Mesendoderm (in vitro differentiated cells): ENCODE measurements at regions not wholly inside any gene's neighbourhood (a gene's known extent, or its start where the extent isn't known, plus 50 kb on each side); places are given as distances from the start of the nearest gene placed in this dataset.
A peak's percentile ranks its signal among the peaks of the same experiment; 100 is the strongest.

ENCODE experiments used
- DNase-seq: peaks from one replicate; pipeline ENCODE4 v3.0.0; 2013
- H2AK5ac ChIP-seq: 2 replicates; pipeline ENCODE4 v1.6.1; 2013; ENCODE audit warnings: low read length, inconsistent platforms
- H2BK120ac ChIP-seq: 2 replicates; pipeline ENCODE4 v1.6.1; 2013; ENCODE audit warnings: low read depth, mild to moderate bottlenecking, low read length, moderate library complexity, mixed read lengths
- H2BK15ac ChIP-seq: replicated peaks from 2 replicates; pipeline ENCODE4 v1.6.1; 2013; ENCODE audit warnings: low read depth, mild to moderate bottlenecking, moderate library complexity
- H2BK5ac ChIP-seq: 2 replicates; pipeline ENCODE4 v1.6.1; 2013; ENCODE audit warnings: low read length, inconsistent platforms
- H3K18ac ChIP-seq: 2 replicates; pipeline ENCODE4 v1.6.1; 2013; ENCODE audit warnings: mild to moderate bottlenecking, low read length, mixed read lengths
- H3K23ac ChIP-seq: one replicate; pipeline ENCODE4 v1.6.1; 2013; ENCODE audit warnings: low read length
- H3K27ac ChIP-seq: 2 replicates; pipeline ENCODE4 v1.5.1; 2013; ENCODE audit warnings: low read depth, mild to moderate bottlenecking, inconsistent platforms, low read length, moderate library complexity
- H3K27me3 ChIP-seq: 2 replicates; pipeline ENCODE4 v1.6.1; 2013; ENCODE audit warnings: low read length, control low read depth, mild to moderate bottlenecking, inconsistent platforms; ENCODE audit not compliant: insufficient read depth, poor library complexity
- H3K36me3 ChIP-seq: 2 replicates; pipeline ENCODE4 v1.6.1; 2013; ENCODE audit warnings: low read length, inconsistent platforms; ENCODE audit not compliant: control insufficient read depth, insufficient read depth
- H3K4ac ChIP-seq: one replicate; pipeline ENCODE4 v1.6.1; 2013; ENCODE audit warnings: low read depth, mild to moderate bottlenecking, low read length, moderate library complexity
- H3K4me1 ChIP-seq: 2 replicates; pipeline ENCODE4 v1.6.1; 2013; ENCODE audit warnings: low read depth, low read length, inconsistent platforms; ENCODE audit not compliant: control insufficient read depth
- H3K4me2 ChIP-seq: 2 replicates; pipeline ENCODE4 v1.6.1; 2013; ENCODE audit warnings: low read length
- H3K4me3 ChIP-seq: 2 replicates; pipeline ENCODE4 v1.5.1; 2013; ENCODE audit warnings: mild to moderate bottlenecking, low read length
- H3K56ac ChIP-seq: one replicate; pipeline ENCODE4 v1.6.1; 2013; ENCODE audit warnings: low read length
- H3K79me1 ChIP-seq: 2 replicates; pipeline ENCODE4 v1.6.1; 2013; ENCODE audit warnings: low read length, inconsistent platforms
- H3K79me2 ChIP-seq: 2 replicates; pipeline ENCODE4 v1.6.1; 2013; ENCODE audit warnings: mild to moderate bottlenecking, low read length; ENCODE audit not compliant: control insufficient read depth, insufficient read depth
- H3K9ac ChIP-seq: 2 replicates; pipeline ENCODE4 v1.6.1; 2013; ENCODE audit warnings: low read length, inconsistent platforms
- H4K5ac ChIP-seq: one replicate; pipeline ENCODE4 v1.6.1; 2013; ENCODE audit warnings: low read length
- H4K8ac ChIP-seq: one replicate; pipeline ENCODE4 v1.6.1; 2013; ENCODE audit warnings: low read depth, mild to moderate bottlenecking, control low read depth, low read length, moderate library complexity
- WGBS: extraction: QIAGEN DNeasy Blood & Tissue Kit; methylation state at CpG from one replicate; pipeline ENCODE4 v1.1.7; 2013; ENCODE audit warnings: low lambda C conversion rate, missing lambda C conversion rate; ENCODE audit not compliant: insufficient coverage; ENCODE audit errors: extremely low coverage; 5-methylcytosine and 5-hydroxymethylcytosine counted together

DNA sequence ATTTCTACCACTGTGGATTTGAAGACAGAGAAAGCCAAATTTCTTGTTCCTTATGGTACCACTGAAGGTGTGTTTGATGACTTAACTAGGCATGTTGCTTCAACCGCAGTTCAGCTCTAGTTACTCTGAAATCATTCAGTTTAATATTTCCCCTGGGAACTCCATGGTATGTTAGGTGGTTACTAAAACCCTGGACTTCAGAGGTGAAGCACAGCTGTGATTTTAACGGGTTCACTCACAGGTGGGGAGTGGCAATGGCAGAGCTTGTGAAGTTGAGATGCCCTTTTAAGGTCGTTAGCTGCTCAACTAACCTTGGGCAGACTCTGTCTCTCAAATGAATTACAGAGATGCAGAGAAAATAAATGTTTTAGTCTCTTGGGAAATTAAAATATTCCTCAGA is 163.6 kb upstream of the PHYHIPL start:
- H3K4me1 ChIP-seq = no peaks in the 10 kb centered on the region
- WGBS = no CpG with 5 or more reads among the region's 3 CpGs
- no peak overlapping the region for H3K18ac ChIP-seq
- H3K27me3 ChIP-seq = no peaks in the 10 kb centered on the region
- H4K8ac ChIP-seq = no peak overlapping the region
- H3K4me2 ChIP-seq = no peak overlapping the region
- H3K36me3 ChIP-seq = no peaks in the 10 kb centered on the region
- no peak overlapping the region for H3K9ac ChIP-seq
- no peak overlapping the region for H3K4ac ChIP-seq
- H3K79me1 ChIP-seq = no peaks in the 10 kb centered on the region
- H3K23ac ChIP-seq = no peak overlapping the region
- no peak overlapping the region for H2BK120ac ChIP-seq
- H2BK5ac ChIP-seq = no peak overlapping the region
- no peaks in the 10 kb centered on the region for H3K79me2 ChIP-seq
- no peak overlapping the region for H2AK5ac ChIP-seq
- no peak overlapping the region for H4K5ac ChIP-seq
- H3K4me3 ChIP-seq = no peak overlapping the region
- no peak for DNase-seq
- no peak overlapping the region for H3K27ac ChIP-seq
- H3K56ac ChIP-seq = no peak overlapping the region
- H2BK15ac ChIP-seq = no peak overlapping the region

GRCh38 chr10:59016043-59016442 is 160.4 kb upstream of the PHYHIPL start:
- H3K4me3 ChIP-seq = no peak overlapping the region
- no peaks in the 10 kb centered on the region for H3K27me3 ChIP-seq
- no peak overlapping the region for H2BK15ac ChIP-seq
- no peaks in the 10 kb centered on the region for H3K36me3 ChIP-seq
- H3K9ac ChIP-seq = no peak overlapping the region
- WGBS = no CpG with 5 or more reads among the region's 4 CpGs
- no peaks in the 10 kb centered on the region for H3K79me1 ChIP-seq
- no peak overlapping the region for H3K4ac ChIP-seq
- H3K4me1 ChIP-seq = no peaks in the 10 kb centered on the region
- DNase-seq = peak; percentile 24
- H3K79me2 ChIP-seq = no peaks in the 10 kb centered on the region
- no peak overlapping the region for H2BK5ac ChIP-seq
- no peak overlapping the region for H3K23ac ChIP-seq
- H4K8ac ChIP-seq = no peak overlapping the region
- no peak overlapping the region for H3K18ac ChIP-seq
- no peak overlapping the region for H2AK5ac ChIP-seq
- no peak overlapping the region for H3K56ac ChIP-seq
- H3K27ac ChIP-seq = no peak overlapping the region
- H4K5ac ChIP-seq = no peak overlapping the region
- H2BK120ac ChIP-seq = no peak overlapping the region
- H3K4me2 ChIP-seq = no peak overlapping the region

- Histone ChIP-seq H3K4me2 (no peak overlapping the region), H3K79me1 (no peaks in the 10 kb centered on the region)
Observed at GRCh38 chr10:59018977-59019376, 157.5 kb upstream of the PHYHIPL start.

GRCh38 chr10:59019603-59020002 is 156.8 kb upstream of the PHYHIPL start:
- no peak overlapping the region for H2AK5ac ChIP-seq
- WGBS = no CpG with 5 or more reads among the region's 3 CpGs
- H3K4me2 ChIP-seq = no peak overlapping the region
- H3K79me2 ChIP-seq = no peaks in the 10 kb centered on the region
- no peak for DNase-seq
- H3K79me1 ChIP-seq = no peaks in the 10 kb centered on the region
- no peak overlapping the region for H3K56ac ChIP-seq
- H3K27me3 ChIP-seq = no peaks in the 10 kb centered on the region
- H3K36me3 ChIP-seq = no peaks in the 10 kb centered on the region
- H3K18ac ChIP-seq = no peak overlapping the region
- no peak overlapping the region for H4K5ac ChIP-seq
- H3K4ac ChIP-seq = no peak overlapping the region
- no peak overlapping the region for H2BK15ac ChIP-seq
- H3K4me1 ChIP-seq = no peaks in the 10 kb centered on the region
- no peak overlapping the region for H3K9ac ChIP-seq
- no peak overlapping the region for H2BK5ac ChIP-seq
- H3K27ac ChIP-seq = no peak overlapping the region
- no peak overlapping the region for H3K23ac ChIP-seq
- H2BK120ac ChIP-seq = no peak overlapping the region
- H3K4me3 ChIP-seq = no peak overlapping the region
- no peak overlapping the region for H4K8ac ChIP-seq

More at GRCh38 chr10:59018977-59019376, 157.5 kb upstream of the PHYHIPL start:
- no peak overlapping the region for H3K56ac ChIP-seq
- no peak overlapping the region for H3K18ac ChIP-seq
- H3K4me1 ChIP-seq = no peaks in the 10 kb centered on the region
- no CpG with 5 or more reads among the region's 5 CpGs for WGBS
- H4K5ac ChIP-seq = no peak overlapping the region
- H3K23ac ChIP-seq = no peak overlapping the region
- H3K36me3 ChIP-seq = no peaks in the 10 kb centered on the region
- H3K79me2 ChIP-seq = no peaks in the 10 kb centered on the region
- no peak overlapping the region for H3K4me3 ChIP-seq
- no peak overlapping the region for H2BK120ac ChIP-seq
- no peak overlapping the region for H2AK5ac ChIP-seq
- H3K4ac ChIP-seq = no peak overlapping the region
- DNase-seq = peak; percentile 18
- H2BK5ac ChIP-seq = no peak overlapping the region
- H2BK15ac ChIP-seq = no peak overlapping the region
- no peak overlapping the region for H3K9ac ChIP-seq
- H4K8ac ChIP-seq = no peak overlapping the region
- no peak overlapping the region for H3K27ac ChIP-seq
- H3K27me3 ChIP-seq = no peaks in the 10 kb centered on the region

GRCh38 chr10:59020502-59020901 is 155.9 kb upstream of the PHYHIPL start:
- Histone ChIP-seq H2AK5ac (no peak overlapping the region), H3K4me3 (no peak overlapping the region), H3K23ac (no peak overlapping the region), H3K4ac (no peak overlapping the region), H3K9ac (no peak overlapping the region), H4K5ac (no peak overlapping the region), H3K4me2 (no peak overlapping the region), H3K36me3 (no peaks in the 10 kb centered on the region), H3K79me2 (no peaks in the 10 kb centered on the region), H3K27me3 (no peaks in the 10 kb centered on the region), H3K79me1 (no peaks in the 10 kb centered on the region), H3K4me1 (no peaks in the 10 kb centered on the region), H3K18ac (no peak overlapping the region), H2BK5ac (no peak overlapping the region), H2BK15ac (no peak overlapping the region), H4K8ac (no peak overlapping the region), H2BK120ac (no peak overlapping the region), H3K56ac (no peak overlapping the region), H3K27ac (no peak overlapping the region)
- DNase-seq = no peak
- WGBS = no CpG with 5 or more reads among the region's 4 CpGs

DNA sequence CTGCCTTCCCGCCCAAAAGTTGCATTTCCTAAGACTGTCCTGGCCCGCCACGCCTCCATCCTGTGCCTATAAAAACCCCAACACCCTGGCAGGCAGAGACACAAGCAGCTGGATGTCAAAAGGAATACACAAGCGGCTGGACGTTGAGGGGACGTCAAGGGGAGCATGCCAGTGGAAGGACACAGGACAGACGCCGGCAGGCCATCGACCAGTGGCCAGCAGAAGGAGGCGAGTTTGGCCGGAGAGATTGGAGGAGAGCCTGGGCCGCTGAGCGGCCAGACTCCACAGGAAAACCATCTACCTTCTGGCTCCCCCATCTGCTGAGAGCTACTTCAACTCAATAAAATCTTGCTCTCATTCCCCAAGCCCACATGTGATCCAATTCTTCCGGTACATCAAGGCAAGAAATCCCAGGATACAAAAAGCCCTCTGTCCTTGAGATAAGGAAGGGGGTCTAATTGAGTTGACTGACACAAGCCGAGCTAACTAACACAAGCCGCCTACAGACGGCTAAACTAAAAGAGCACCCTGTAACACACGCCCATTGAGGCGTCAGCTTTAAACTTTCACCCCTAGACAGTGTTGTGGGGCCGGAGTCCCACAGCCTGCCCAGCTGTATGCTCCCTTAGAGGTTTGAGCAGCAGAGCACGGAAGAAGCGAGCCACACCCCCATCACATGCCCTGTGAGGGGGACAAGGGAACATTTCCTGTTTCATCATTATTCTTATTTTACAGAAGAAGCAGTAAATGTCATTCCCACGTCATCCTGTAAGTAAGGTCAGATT is 150.3 kb upstream of the PHYHIPL start:
- no peak overlapping the region for H3K4me3 ChIP-seq
- no peaks in the 10 kb centered on the region for H3K36me3 ChIP-seq
- H3K79me1 ChIP-seq = no peaks in the 10 kb centered on the region
- no peak overlapping the region for H2BK5ac ChIP-seq
- no peak for DNase-seq
- WGBS = no CpG with 5 or more reads among the region's 23 CpGs
- no peak overlapping the region for H3K56ac ChIP-seq
- no peak overlapping the region for H2BK120ac ChIP-seq
- H3K4me1 ChIP-seq = no peaks in the 10 kb centered on the region
- no peak overlapping the region for H3K4ac ChIP-seq
- H3K18ac ChIP-seq = no peak overlapping the region
- H3K4me2 ChIP-seq = no peak overlapping the region
- no peak overlapping the region for H2AK5ac ChIP-seq
- no peak overlapping the region for H3K23ac ChIP-seq
- no peak overlapping the region for H4K8ac ChIP-seq
- no peaks in the 10 kb centered on the region for H3K27me3 ChIP-seq
- H2BK15ac ChIP-seq = no peak overlapping the region
- no peaks in the 10 kb centered on the region for H3K79me2 ChIP-seq
- H3K9ac ChIP-seq = no peak overlapping the region
- H3K27ac ChIP-seq = no peak overlapping the region
- no peak overlapping the region for H4K5ac ChIP-seq
